Stimulated activated CD8-positive, alpha-beta memory T cell treated with anti-CD3 and anti-CD28 coated beads, Interleukin-12 subunit alpha, Interleukin-12 subunit beta, amount 100 ng/mL, for 1 hour (primary cell): ENCODE measurements at regions not wholly inside any gene's neighbourhood (a gene's known extent, or its start where the extent isn't known, plus 50 kb on each side); places are given as distances from the start of the nearest gene placed in this dataset.
"Not testable (repeated sequence)": the region's sequence is repeated elsewhere in the genome, so short reads cannot be mapped to it uniquely, and the experiment has no call there.

Experiments
- DNase-seq: peaks from one replicate; pipeline ENCODE4 v3.0.0-alpha.2; 2020; ENCODE audit warnings: low read depth

GRCh38 chr5:105195765-105196164, 1633.2 kb upstream of the NUDT12 start:
- DNase-seq, result no peak

DNA sequence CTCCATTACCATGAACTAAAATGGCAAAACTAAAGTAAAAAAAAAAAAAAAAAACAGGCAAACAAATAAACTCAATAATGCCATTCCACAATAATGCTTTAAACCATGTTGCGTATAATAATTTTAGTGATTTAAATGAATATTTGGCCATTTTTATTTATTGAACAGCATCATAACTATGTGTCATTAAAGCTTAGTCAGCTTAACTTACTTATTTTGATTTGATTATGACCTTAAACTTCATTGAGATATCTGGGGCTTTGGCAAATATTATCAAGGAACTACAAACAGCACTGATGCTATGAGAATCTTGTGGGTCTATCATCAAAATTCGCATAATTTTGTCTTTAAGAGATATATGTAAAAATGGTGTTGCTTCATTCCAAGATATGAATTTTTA, 1610.3 kb upstream of the NUDT12 start:
- DNase-seq, result no peak

DNA sequence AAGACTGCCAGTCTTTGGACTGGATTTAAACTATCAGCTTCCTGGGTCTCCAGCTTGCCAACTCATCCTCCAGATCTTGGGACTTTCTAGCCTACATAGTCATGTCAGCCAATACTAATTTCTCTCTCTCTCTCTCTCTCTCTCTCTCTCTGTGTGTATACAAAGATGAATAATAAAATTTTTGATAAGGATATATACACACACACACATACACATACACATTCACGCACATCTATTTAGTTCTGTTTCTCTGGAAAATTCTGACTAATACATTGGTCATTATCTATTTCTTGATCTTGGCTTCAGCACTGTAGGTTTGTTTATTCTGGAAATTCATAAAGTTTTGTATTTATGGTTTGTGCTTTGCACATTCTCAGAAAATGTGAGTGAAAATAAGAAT, 1606.2 kb upstream of the NUDT12 start:
- DNase-seq, result no peak

- DNase-seq, result no peak
Measured at GRCh38 chr5:105167092-105167491, 1604.5 kb upstream of the NUDT12 start.

DNA sequence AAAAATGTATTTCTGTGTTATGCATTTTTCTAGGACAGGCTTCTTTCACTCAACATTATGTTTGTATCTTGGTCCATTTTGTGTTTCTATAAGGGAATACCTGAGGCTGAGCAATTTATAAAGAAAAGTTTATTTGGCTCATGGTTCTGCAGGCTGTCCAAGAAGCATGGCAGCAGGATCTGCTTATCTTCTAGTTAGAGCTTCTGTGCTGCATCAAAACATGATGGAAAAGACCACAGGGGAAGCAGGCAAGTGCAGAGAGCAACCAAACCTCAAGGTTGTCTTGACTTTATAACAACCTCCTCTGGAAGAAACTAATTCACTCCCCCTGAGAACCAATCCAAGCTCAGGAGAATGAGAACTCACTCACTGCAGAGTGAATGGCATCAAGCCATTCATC, 1601.0 kb upstream of the NUDT12 start:
- DNase-seq, result no peak

DNA sequence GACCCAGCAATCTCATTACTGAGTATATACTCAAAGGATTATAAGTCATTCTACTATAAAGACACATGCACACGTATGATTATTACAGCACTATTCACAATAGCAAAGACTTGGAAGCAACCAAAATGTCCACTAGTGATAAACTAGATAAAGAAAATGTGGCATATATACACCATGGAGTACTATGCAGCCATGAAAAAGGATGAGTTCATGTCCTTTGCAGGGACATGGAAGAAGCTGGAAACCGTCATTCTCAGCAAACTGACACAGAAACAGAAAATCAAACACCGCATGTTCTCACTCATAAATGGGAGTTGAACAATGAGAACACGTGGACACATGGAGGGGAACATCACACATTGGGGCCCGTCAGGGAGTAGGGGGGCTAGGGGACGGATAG, 1600.0 kb upstream of the NUDT12 start:
- not testable (repeated sequence) for DNase-seq

DNA sequence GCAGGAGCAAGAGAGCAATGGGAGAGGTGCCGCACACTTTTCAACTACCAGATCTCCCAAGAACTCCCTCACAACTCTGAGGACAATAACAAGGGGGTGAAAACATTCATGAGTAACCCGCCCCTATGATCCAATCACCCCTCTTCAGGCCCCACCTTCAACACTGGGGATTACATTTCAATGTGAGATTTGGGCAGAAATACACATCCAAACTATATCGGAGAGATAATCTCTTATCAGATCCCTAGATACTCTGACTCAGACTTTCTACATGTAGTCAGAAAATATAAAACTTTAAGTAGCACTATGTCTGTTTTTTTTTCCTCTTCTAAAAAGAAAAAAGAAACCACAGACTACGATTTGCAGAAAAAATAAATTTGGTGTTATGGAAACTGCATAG, 1595.9 kb upstream of the NUDT12 start:
- no peak for DNase-seq

DNA sequence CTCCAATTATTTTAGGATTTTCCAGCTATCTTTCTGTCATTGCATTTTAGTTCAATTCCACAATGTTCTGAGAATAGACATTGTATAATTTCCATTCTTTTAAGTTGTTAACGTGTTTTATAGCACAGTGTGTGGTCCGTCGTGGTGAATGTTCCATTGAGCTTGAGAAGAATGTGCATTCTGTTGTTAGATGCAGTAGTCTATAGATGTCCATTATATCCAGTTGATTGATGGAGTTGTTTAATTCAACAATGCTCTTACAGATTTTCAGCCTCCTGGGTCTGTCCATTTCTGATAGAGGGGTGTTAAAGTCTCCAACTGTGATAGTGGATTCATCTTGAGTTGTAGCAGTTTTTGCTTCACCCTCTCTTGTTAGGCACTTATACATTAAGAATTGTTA, 1587.7 kb upstream of the NUDT12 start:
- DNase-seq, result no peak

- no peak for DNase-seq
Measured at GRCh38 chr5:105146867-105147266, 1584.3 kb upstream of the NUDT12 start.

DNA sequence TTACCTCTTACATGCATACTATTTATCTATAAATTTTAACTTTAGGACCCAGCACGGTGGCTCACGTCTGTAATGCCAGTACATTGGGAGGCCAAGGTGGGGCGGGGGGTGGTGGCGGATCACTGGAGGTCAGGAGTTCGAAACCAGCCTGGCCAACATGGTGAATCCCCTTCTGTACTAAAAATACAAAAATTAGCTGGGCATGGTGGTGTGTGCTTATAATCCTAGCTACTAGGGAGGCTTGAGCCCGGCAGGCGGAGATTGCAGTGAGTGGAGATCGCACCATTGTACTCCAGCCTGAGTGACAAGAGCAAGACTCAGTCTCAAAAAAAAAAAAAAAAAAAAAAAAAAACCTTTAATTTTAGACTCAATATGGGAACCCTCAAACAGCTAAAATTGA, 1582.6 kb upstream of the NUDT12 start:
- no peak for DNase-seq

- DNase-seq, result no peak
Measured at GRCh38 chr5:105134328-105134727, 1571.7 kb upstream of the NUDT12 start.

GRCh38 chr5:105133087-105133486, 1570.5 kb upstream of the NUDT12 start:
- no peak for DNase-seq

- no peak for DNase-seq
Measured at GRCh38 chr5:105132581-105132980, 1570.0 kb upstream of the NUDT12 start.

- DNase-seq, result no peak
Measured at GRCh38 chr5:105131045-105131444, 1568.5 kb upstream of the NUDT12 start.

- DNase-seq, result no peak
Measured at GRCh38 chr5:105101577-105101976, 1539.0 kb upstream of the NUDT12 start.

DNA sequence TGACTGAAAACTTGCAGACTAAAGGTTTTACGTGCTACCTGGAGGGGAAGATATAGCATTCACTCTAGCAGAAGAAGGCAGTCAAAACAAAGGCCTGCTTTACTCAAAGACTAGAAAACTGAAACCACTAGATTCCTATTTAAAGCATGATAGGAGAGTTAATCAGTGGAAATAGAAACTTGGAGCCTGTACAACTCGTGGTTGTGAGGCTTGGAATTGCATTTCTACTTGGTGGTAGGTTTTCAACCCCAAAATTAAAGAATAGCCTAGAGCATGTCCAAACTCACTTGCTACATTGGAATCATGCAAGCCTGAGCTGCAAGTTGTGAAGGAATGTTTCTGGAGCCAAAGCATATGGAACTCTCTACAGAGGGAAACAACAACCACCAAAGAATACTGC, 1526.4 kb upstream of the NUDT12 start:
- DNase-seq, result no peak

DNA sequence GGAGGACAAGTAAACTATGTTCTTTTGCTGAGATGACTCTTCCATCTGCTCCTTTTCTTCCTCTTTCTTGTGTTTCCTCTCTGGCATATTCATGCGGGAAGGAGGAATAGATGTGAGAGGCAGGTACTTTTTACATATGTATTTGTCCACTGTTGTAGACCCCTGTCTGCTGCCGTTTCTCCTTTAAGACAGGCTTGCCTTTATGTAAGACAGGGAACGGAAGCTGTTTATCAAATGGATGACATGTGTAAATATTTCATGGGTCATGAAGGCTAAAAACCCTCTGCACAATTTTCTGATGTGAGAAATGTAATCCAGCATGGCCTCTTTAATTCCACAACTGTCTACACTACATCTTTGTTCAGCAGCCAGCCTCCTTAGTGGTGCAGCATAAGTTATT, 1525.5 kb upstream of the NUDT12 start:
- DNase-seq, result no peak

DNA sequence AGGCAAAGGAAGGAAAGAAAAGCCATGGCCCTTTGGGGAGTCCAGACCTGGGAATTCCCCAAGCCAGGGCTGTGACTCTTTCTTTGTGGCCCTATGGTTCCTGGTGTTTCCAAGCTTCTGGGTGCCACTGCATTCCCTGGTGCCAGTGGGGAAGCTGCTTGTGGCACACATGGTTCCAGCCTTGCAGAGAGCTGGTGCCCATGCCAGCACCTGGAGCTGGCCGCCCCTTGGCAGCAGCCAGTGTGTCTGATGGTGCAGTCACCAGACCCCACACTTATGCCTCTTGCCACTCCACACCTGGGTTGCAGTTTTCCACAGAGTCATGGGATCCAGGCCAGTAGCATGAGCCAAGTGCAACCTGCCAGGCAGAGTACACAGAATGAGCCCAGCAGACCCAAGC, 1495.3 kb upstream of the NUDT12 start:
- DNase-seq, result no peak

DNA sequence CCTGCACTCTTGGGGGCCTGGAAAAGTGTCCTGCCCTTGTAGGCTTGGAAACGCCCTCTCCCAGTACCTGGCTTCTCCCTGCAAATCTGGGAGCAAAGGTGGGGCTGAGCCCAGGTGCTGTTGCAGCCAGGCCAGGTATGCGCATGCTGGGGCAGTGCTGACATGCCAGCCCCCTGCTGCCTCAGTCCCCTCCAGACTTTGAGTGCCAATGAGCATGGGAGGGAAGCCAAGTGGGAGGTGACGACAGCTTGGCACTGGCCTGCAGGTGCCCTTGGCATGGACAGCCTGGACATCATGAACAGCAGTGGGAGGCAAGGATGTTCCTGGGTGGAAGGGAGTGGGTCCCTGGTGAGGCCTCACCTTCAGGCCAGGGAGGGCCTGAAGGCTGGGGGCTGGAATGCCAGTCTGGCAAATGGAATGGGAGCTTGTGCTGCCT, 1494.4 kb upstream of the NUDT12 start:
- DNase-seq, result no peak

- DNase-seq, result no peak
Measured at GRCh38 chr5:105054406-105054805, 1491.8 kb upstream of the NUDT12 start.

DNA sequence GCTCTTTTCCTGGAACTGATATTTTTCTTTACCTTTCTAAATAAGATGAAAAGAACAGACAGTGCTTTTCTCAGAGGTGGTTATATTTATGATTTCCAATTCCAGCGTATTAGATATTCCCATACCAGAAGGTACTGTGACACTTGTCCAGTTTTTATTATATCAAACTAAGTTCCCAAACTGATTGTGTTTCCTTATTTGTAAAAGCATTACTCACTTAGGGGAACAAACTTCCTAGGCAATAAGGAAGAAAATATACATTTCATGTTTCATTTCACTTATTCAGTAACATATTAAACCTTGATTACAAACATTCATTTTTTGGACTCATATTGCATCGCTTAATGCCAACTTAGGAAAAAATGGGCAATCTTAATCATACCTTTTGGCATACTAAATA, 1480.0 kb upstream of the NUDT12 start:
- no peak for DNase-seq

DNA sequence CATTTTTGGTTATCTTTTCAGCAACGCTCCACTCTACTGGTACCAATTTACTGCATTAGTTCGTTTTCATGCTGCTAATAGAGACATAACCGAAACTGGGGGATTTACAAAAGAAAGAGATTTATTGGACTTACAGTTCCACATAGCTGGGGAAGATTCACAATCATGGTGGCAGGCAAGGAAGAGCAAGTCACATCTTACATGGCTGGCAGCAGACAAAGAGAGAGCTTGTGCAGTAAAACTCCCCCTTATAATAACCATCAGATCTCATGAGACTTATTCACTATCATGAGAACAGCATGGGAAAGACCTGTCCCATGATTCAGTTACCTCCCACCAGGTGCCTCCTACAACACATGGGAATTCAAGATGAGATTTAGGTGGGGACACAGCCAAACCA, 1474.2 kb upstream of the NUDT12 start:
- not testable (repeated sequence) for DNase-seq

- DNase-seq, result no peak
Measured at GRCh38 chr5:105034401-105034763, 1471.8 kb upstream of the NUDT12 start.

DNA sequence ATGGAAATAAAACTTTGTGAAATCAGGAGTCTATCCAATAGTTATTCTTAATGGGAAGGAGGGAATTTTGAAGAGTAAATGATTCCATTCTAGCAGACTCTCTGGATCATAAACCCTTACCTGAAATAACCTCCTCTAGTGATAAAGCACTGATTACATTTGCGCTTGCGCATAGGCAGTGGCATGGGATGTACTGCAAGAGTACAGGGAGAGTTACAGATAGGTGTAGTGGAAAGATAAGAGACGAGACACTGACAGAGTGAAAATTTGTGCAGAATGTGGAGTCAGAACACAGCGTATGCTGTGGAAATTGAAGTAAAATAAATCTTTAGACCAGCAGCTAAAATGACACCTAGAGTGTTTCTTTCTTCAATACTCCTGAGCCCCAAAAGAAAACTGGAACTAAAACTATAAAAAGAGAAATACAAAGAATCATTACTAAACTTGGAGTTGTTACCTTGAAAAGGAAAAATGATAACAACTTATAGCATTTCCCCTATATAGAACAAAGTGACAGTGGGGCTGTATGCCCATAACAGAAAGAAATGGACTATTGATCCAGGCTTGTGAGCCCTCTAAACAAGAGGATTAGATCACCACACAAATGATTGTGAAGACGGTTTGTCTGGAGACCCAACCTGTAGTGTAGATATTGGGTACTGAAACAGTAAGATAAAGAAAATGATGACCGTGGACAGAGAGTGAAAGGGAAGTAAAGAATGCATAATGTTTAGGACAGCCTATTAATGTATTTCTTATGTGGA, 1471.2 kb upstream of the NUDT12 start:
- DNase-seq, result no peak

DNA sequence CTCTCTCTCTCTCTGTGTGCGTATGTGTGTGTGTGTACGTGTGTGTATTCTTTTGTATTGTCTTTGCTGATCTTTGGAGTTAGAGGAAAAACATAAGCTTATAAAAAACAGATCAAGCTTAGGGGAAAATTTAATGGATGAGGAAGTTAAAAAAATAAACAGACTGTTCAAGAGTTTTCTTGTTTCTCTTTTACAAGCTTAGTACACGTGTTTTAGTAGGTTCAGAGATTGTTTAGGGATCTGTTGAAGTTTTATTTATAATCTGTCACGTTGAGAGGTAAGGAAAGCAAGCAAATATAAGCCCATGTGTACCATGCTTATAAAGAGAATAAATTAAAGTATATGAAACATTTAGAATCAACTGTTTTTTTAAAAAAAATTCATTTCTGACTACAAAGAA, 1470.3 kb upstream of the NUDT12 start:
- DNase-seq, result no peak
